ENCODE measurements at regions not wholly inside any gene's neighbourhood (a gene's known extent, or its start where the extent isn't known, plus 50 kb on each side); places are given as distances from the start of the nearest gene placed in this dataset.
"Not testable (repeated sequence)": the region's sequence is repeated elsewhere in the genome, so short reads cannot be mapped to it uniquely, and the experiment has no call there.

DNA sequence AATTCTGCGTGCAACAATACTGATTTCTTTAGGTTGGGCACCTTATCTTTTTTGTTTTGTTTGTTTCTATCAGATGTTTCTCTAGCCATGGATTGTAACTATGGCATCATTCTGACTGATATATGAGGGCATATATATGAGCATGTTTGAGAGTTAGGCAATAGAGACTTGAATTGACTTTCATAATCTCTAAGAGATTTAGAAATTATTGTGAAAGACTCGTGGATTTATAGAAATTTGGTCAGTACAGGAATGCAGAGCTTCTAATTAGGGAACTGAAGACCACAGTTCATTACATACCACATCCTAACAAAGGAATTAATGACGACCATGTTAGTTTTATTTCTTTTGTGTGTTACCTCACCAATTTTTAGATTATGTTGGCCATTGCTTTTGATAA lies 546.0 kb upstream of the GRAMD2B start:
- DNase-seq (ENCODE audit: low spot score) (no peak), FAIRE-seq (no peak)

- no peak for FAIRE-seq
- no peak for DNase-seq (ENCODE audit: low spot score)
Measured at GRCh38 chr5:125882061-125882460, 541.1 kb upstream of the GRAMD2B start.

GRCh38 chr5:125883223-125883622 lies 540.0 kb upstream of the GRAMD2B start:
- no peak for FAIRE-seq
- no peak for DNase-seq (ENCODE audit: low spot score)

DNA sequence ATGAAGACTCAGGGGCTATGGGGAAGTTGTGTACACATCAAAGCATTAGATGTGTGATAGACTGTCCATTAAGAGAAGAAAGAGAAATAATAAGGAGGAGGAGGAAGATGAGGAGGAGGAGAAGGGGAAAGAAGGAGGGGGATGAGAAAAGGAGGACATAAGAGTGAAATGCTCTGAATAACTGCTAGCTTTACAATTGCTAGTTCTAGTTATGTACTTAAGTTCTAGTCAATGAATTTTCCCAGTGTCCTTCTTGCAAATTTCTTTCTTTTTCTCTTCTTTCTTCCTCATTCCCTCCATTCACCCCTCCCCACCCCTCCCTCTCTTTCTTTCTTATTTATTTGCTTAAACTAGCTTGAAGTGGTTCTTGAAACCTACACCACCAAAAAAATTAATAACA lies 534.9 kb upstream of the GRAMD2B start:
- DNase-seq (ENCODE audit: low spot score), result no peak
- no peak for FAIRE-seq

DNA sequence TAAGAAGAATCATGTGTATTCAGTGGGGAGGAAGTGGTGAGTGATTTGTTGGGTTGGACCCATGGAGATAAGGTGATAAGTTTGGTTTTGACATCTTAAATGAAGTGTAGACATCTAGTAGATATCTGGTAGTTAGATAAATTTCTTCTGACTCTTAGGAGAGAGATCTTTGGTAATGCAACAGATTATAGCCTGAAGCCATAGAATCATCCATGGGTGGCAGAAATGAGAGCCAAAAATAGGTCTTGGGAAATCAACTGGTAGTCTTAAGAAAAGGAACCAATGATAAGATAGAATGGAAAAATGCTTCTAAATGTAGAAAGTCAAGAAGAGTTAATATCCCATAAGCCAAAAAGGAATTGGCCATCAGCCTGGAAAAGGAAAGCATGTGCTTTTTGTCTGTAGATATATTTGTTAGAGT lies 532.7 kb upstream of the GRAMD2B start:
- DNase-seq (ENCODE audit: low spot score) (no peak), FAIRE-seq (no peak)

DNA sequence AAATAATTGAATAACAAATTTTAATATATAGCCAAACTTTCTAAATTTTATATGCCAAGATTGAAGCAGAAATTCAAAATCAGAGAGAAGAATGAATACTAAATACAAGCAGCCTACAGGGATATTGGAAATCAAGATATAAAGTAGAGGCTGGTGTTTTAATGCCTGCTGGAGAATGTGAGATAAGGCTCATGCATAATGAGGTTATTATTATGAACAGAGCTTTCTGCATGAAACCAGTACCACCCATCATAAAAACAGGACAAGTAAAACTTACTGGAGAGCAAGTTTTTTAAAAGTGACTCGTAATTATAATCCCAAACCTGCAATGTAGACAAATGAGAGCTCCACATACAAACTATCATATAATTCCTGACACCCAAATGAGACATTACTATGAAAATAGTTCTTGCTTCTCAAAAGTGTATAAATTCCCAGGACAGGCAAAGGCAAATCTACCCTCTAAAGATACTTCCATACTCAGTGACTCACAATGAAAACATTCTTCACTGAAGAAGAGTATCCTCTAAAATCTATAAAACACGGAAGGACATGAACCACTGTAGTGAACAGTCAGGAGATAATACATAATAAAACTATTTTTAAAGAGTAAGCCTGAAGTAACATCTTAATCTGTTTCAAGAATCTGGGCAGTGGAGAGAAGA lies 532.0 kb upstream of the GRAMD2B start:
- DNase-seq (ENCODE audit: low spot score), result no peak
- FAIRE-seq, result no peak

DNA sequence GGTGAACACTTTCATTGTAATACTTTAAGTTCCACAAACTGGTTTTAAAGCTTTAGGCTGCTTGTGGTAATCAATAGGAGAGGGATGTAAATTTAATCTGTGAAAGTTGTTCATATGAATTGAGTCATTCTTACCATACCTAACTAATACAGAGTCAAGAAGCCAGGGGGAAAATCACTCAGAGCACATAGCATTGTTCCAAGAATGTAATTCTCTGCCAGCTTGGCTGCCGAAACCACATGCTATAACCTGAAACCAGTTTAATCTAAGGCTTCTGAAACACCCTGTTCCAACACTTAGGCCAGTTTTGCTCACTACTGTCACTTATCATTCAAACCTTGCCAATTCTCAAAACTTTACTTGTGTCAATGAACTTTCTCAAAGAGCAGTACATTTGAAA lies 528.8 kb upstream of the GRAMD2B start:
- FAIRE-seq, result no peak
- no peak for DNase-seq (ENCODE audit: low spot score)

DNA sequence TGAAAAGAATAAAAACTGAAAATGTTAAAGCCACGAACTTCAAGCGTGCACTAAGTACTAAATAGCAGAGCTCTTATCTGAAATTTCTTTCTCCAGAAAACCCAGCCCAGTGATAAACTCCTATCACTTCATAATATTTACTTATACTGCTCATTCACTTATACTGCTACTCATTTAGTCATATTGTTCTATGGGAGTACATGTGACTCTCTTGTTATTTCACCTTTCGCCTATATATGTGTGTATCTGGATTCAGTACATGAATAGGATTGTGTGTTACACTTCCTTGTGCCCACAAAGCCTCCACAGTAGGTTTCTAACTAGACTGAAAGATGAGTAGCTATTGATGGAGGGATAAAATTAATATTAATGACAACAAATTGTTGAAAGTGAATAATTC lies 526.8 kb upstream of the GRAMD2B start:
- DNase-seq (ENCODE audit: low spot score) (no peak), FAIRE-seq (no peak)

GRCh38 chr5:125897089-125897488 lies 526.1 kb upstream of the GRAMD2B start:
- FAIRE-seq (no peak), DNase-seq (ENCODE audit: low spot score) (no peak)

DNA sequence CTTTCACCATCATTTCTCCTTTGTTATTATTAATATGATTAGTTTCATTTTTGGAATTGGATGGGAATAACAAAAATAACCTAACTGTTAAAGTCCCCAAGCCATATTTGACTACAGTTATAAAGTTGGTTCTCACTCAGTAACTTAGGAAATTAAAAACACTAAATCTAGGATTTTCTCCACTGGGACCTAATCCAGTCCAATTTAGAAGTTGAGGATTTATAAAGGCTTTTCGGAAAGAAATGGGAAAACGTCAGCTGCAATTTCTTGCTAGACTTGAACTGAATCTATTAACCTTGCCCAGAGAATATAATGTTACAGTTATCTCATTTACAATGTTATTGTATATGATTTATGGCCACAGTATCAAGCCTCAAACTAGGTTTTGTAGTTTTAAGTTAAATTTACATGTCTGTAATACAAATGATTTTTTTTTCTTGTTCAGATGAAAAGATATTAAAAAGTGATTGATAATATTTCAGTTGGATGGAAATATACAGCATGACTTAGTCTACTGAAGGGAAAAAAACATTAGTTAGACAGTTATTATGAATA lies 524.3 kb upstream of the GRAMD2B start:
- DNase-seq (ENCODE audit: low spot score), result no peak
- FAIRE-seq, result no peak

DNA sequence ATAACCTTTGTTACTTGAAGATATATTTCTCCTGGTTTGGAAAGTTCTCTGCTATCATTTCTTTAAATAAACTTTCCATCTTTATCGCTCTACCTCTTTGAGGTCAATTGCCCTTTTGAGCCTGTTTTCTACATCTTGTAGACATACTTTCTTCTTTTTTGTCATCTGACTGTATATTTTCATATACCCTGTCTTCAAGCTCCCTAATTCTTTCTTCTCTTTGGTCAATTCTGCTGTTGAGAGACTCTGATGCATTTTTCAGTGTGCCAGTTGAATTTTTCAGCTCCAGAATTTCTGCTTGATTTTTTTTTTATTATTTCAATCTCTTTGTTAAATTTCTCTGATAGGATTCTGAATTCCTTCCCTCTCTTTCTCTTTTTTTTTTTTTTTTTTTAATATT lies 511.2 kb upstream of the GRAMD2B start:
- no peak for FAIRE-seq
- no peak for DNase-seq (ENCODE audit: low spot score)

GRCh38 chr5:125913200-125913599 lies 510.0 kb upstream of the GRAMD2B start:
- no peak for FAIRE-seq
- no peak for DNase-seq (ENCODE audit: low spot score)

- no peak for FAIRE-seq
- DNase-seq (ENCODE audit: low spot score), result no peak
Measured at GRCh38 chr5:125914471-125914870, 508.7 kb upstream of the GRAMD2B start.

GRCh38 chr5:125923958-125924357 lies 499.3 kb upstream of the GRAMD2B start:
- not testable (repeated sequence) for DNase-seq (ENCODE audit: low spot score); FAIRE-seq

- DNase-seq (ENCODE audit: low spot score) (no peak), FAIRE-seq (no peak)
Measured at GRCh38 chr5:125926172-125926571, 497.0 kb upstream of the GRAMD2B start.

DNA sequence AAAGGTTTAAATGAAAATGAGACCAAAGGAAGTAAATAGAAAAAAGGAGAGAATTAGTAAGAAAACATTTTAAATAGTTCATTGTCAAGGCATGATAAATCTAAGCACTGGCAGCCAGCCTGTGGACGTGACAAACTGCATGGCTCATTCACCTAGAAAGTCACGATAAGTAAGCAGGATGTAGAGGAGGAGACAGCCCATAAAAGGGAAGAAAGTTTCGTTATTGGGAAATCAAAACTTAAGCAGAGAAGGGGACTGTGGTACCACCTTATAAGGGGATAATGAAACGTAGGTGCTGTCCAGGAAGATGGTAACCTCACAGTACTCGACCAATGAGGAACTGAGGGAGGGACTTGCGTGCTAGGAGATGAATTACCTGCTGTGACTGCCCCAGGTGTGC lies 494.5 kb upstream of the GRAMD2B start:
- DNase-seq (ENCODE audit: low spot score), result peak; percentile 59
- peak; percentile 49 for FAIRE-seq

DNA sequence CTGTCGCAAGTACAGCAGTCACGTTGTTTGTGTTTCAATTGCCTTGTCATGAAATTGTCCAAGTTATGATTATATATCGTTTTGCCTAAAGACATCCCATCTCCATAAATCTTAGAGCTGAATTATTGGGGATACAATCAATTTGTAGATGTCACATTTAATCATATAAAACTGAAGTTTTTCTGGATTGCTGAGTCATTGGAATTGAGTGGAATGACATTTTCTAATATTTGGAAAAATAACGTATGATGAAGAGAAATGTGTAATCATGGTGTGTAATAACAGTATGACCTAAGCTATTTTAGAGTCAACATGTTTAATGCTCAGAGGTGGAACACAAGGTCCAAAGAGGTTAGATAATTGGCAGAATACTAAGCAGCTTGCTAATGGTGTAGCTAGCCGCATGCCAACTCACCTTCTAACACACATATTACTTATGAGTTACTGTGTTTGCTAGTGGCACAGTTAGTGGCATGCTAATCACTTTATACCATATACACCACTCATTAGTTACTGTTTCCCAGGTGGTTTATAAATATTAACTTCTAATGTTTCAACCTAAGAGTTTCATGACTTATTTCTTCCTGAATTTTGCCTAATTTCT lies 473.1 kb upstream of the GRAMD2B start:
- no peak for FAIRE-seq
- no peak for DNase-seq (ENCODE audit: low spot score)

- FAIRE-seq (no peak), DNase-seq (ENCODE audit: low spot score) (no peak)
Measured at GRCh38 chr5:125961150-125961549, 462.1 kb upstream of the GRAMD2B start.

DNA sequence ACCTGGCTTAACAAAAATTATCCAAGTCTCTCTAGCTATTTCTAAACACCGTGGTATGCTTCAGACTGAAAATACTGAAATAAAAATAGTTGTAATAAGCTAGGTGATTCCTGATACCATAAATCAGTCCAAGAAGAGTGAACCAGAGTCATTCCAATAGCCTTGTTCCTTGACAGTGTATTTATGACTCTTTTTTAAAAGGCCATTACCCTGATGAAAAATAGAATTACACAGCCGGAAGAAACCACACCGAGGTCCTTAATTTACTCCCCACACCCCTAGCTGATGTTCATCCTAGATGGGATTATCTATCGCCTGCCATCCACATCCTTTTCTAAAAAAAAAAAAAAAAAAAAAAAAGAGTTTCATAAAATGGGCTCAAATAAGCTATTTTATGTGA lies 457.6 kb upstream of the GRAMD2B start:
- FAIRE-seq, result no peak
- DNase-seq (ENCODE audit: low spot score), result no peak

DNA sequence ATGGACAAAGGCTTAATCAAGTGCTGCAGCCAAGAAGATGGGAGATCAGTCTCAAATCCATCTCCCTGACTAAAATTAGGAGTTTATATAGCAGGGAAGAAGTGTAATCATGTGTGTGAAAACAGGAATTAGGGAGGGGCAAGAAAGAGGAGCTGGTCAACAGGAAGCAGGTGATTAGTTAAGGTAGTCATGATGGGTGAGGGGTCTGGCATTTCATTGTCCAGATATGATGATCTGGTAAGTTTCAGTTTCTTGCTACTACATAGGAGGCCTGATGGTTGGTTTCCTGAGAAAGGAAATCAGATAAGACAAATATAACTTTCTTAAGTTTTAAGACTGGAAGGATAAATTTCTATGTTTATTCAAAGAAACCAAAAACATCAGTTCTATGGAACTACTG lies 455.6 kb upstream of the GRAMD2B start:
- FAIRE-seq, result no peak
- no peak for DNase-seq (ENCODE audit: low spot score)

DNA sequence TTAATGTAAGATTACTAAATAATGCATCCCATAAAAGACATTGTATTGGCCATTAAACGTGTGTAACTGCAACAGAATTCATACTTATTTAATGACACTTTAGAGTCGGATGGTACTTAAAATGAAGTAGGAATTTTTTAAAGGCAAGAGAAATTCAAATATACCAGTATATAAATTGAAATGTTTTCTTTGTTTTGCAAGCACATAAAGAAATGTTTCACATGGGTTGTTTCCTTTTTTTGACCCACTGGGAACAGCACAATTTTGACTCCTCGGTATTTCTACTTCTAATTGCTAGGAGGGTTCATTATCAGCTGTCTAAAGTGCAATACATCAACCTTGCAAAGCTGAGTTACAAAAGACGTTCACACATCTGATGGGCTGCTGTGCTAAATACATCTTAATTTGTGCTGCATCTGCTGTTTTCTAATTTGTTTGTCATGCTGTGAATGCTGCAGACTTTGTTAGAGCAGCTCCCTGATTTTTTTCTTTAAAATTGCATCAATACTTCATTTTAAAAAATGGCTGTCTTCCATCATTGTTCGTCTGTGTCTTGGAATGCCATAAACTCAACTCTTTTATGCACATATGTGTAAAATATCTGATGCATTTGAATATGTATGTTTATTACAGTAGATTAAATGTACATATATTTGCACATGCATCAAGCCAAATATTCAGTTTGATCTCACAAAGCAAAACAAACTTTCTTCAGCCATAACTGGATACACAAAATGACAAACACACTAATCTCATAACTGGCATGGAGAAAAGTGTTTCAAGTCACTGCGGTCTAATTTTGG lies 454.0 kb upstream of the GRAMD2B start:
- FAIRE-seq (no peak), DNase-seq (ENCODE audit: low spot score) (no peak)

GRCh38 chr5:125969814-125970171 lies 453.4 kb upstream of the GRAMD2B start:
- DNase-seq (ENCODE audit: low spot score) (no peak), FAIRE-seq (no peak)

Measured in RCC 7860 (cell line).